ENCODE measurements at regions not wholly inside any gene's neighbourhood (a gene's known extent, or its start where the extent isn't known, plus 50 kb on each side); places are given as distances from the start of the nearest gene placed in this dataset.
"Not testable (repeated sequence)": the region's sequence is repeated elsewhere in the genome, so short reads cannot be mapped to it uniquely, and the experiment has no call there.

- Histone ChIP-seq H3K4me1 (ENCODE audit: low read depth, poor library complexity, severe bottlenecking) (peaks cover 18% of the 10 kb centered on the region), H3K36me3 (ENCODE audit: insufficient read depth) (no peaks in the 10 kb centered on the region), H3K9ac (no peak overlapping the region), H3K4me2 (no peak overlapping the region), H2AFZ (ENCODE audit: low read depth) (no peak overlapping the region), H3K79me2 (ENCODE audit: insufficient read depth, low read depth) (no peaks in the 10 kb centered on the region), H3K27me3 (ENCODE audit: insufficient read depth, low read depth) (no peaks in the 10 kb centered on the region), H4K20me1 (ENCODE audit: insufficient read depth) (no peaks in the 10 kb centered on the region), H3K4me3 (IDR thresholded peaks at IDR 0.05; ENCODE audit: insufficient read depth, low read depth, low read length) (no peak overlapping the region), H3K27ac (no peak overlapping the region)
- TF ChIP-seq, protein P1, sequence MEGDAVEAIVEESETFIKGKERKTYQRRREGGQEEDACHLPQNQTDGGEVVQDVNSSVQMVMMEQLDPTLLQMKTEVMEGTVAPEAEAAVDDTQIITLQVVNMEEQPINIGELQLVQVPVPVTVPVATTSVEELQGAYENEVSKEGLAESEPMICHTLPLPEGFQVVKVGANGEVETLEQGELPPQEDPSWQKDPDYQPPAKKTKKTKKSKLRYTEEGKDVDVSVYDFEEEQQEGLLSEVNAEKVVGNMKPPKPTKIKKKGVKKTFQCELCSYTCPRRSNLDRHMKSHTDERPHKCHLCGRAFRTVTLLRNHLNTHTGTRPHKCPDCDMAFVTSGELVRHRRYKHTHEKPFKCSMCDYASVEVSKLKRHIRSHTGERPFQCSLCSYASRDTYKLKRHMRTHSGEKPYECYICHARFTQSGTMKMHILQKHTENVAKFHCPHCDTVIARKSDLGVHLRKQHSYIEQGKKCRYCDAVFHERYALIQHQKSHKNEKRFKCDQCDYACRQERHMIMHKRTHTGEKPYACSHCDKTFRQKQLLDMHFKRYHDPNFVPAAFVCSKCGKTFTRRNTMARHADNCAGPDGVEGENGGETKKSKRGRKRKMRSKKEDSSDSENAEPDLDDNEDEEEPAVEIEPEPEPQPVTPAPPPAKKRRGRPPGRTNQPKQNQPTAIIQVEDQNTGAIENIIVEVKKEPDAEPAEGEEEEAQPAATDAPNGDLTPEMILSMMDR (conservative IDR thresholded peaks at IDR 0.05; ENCODE audit: low read depth, low read length), result no peak
Measured at GRCh38 chr6:111925296-111925695, 52.0 kb upstream of the FYN start.

DNA sequence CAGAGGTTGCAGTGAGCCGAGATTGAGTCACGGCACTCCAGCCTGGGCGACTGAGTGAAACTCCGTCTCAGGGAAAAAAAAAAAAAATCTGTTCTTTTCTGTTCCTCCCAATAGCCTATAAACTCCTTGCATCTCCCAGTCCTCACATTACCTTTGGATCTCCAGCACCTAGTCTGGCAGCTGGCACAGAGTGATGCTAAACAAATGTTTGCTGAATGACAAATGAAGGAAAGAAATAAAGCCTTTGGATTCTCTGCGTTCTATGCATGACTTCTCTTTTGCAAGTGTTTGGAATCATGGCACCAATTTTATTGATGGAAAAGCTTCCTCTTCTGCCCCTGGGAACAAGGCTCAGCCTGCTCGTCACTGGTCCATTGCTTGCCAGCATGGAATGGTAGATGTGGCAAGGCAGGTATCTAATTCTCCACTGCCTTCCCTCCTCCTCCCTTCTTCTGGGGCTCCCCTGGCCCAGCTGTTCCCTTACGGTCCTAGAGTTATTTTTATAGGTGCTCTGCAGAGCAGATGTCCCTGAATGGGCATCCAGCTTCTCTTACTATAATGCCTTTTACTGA lies 53.6 kb upstream of the FYN start:
- Histone ChIP-seq H2AFZ (ENCODE audit: low read depth) (no peak overlapping the region), H3K36me3 (ENCODE audit: insufficient read depth) (no peaks in the 10 kb centered on the region), H3K27ac (no peak overlapping the region), H3K9ac (no peak overlapping the region), H3K79me2 (ENCODE audit: insufficient read depth, low read depth) (no peaks in the 10 kb centered on the region), H3K4me3 (IDR thresholded peaks at IDR 0.05; ENCODE audit: insufficient read depth, low read depth, low read length) (no peak overlapping the region), H3K4me1 (ENCODE audit: low read depth, poor library complexity, severe bottlenecking) (peaks cover 18% of the 10 kb centered on the region), H4K20me1 (ENCODE audit: insufficient read depth) (no peaks in the 10 kb centered on the region), H3K4me2 (no peak overlapping the region), H3K27me3 (ENCODE audit: insufficient read depth, low read depth) (no peaks in the 10 kb centered on the region)
- TF ChIP-seq, protein P1 (conservative IDR thresholded peaks at IDR 0.05; ENCODE audit: low read depth, low read length), result no peak

DNA sequence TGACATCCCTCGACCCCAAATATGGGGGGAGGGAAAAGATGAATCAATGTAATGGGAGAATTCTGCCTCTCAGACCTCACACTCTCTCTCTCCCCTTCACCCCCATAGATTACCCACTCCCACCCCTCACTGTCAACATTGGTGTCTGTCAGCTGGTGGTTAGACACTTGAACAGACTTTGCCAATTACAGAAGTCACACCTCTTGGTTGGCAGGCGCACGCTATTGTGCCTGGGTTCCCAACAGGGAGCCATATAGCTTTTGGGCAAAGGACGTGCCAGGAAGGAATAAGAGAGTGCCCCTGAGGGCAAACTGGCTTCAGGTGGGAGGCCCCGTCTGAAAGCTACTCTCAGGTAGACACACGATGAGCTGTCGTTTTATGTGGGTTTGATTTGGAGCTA lies 54.1 kb upstream of the FYN start:
- H2AFZ ChIP-seq (ENCODE audit: low read depth), result no peak overlapping the region
- peaks cover 15% of the 10 kb centered on the region for H3K4me1 ChIP-seq (ENCODE audit: low read depth, poor library complexity, severe bottlenecking)
- H3K4me2 ChIP-seq, result no peak overlapping the region
- no peak overlapping the region for H3K4me3 ChIP-seq (IDR thresholded peaks at IDR 0.05; ENCODE audit: insufficient read depth, low read depth, low read length)
- no peaks in the 10 kb centered on the region for H3K36me3 ChIP-seq (ENCODE audit: insufficient read depth)
- TF ChIP-seq, protein P1 (conservative IDR thresholded peaks at IDR 0.05; ENCODE audit: low read depth, low read length), result no peak
- H3K79me2 ChIP-seq (ENCODE audit: insufficient read depth, low read depth), result no peaks in the 10 kb centered on the region
- H3K27me3 ChIP-seq (ENCODE audit: insufficient read depth, low read depth), result no peaks in the 10 kb centered on the region
- no peak overlapping the region for H3K9ac ChIP-seq
- H4K20me1 ChIP-seq (ENCODE audit: insufficient read depth), result no peaks in the 10 kb centered on the region
- H3K27ac ChIP-seq, result no peak overlapping the region

DNA sequence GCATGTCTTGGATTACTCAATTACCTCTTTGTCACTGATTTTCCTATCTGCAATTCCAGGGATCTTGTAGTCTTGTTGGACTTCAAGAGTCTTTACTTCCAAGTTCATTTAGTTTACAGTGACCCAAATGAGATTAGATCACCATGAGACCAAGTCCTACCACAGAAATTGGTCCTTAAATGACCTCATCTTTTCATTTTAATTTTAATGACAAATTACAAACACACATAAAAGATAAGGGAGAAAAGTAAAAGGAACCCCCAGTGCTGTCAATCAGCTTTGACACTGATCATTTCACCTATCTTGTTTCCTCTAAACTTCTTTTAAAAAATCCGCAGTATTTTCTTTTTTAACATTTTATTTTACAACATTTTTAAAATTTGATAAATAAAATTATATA lies 54.9 kb upstream of the FYN start:
- TF ChIP-seq, protein P1 (conservative IDR thresholded peaks at IDR 0.05; ENCODE audit: low read depth, low read length), result no peak

GRCh38 chr6:111934611-111935010 lies 61.4 kb upstream of the FYN start:
- H3K27ac ChIP-seq; H2AFZ ChIP-seq (ENCODE audit: low read depth); H4K20me1 ChIP-seq (ENCODE audit: insufficient read depth); H3K4me2 ChIP-seq; H3K9ac ChIP-seq; H3K4me1 ChIP-seq (ENCODE audit: low read depth, poor library complexity, severe bottlenecking); H3K4me3 ChIP-seq (IDR thresholded peaks at IDR 0.05; ENCODE audit: insufficient read depth, low read depth, low read length); H3K27me3 ChIP-seq (ENCODE audit: insufficient read depth, low read depth); H3K79me2 ChIP-seq (ENCODE audit: insufficient read depth, low read depth); H3K36me3 ChIP-seq (ENCODE audit: insufficient read depth): not testable (repeated sequence)

More for the DNA sequence above, 54.9 kb upstream of the FYN start:
- Histone ChIP-seq H2AFZ (ENCODE audit: low read depth) (no peak overlapping the region), H3K27ac (no peak overlapping the region), H4K20me1 (ENCODE audit: insufficient read depth) (no peaks in the 10 kb centered on the region), H3K36me3 (ENCODE audit: insufficient read depth) (no peaks in the 10 kb centered on the region), H3K4me2 (no peak overlapping the region), H3K4me1 (ENCODE audit: low read depth, poor library complexity, severe bottlenecking) (peaks cover 6% of the 10 kb centered on the region), H3K9ac (no peak overlapping the region), H3K4me3 (IDR thresholded peaks at IDR 0.05; ENCODE audit: insufficient read depth, low read depth, low read length) (no peak overlapping the region), H3K79me2 (ENCODE audit: insufficient read depth, low read depth) (no peaks in the 10 kb centered on the region), H3K27me3 (ENCODE audit: insufficient read depth, low read depth) (no peaks in the 10 kb centered on the region)
